ENCODE measurements at regions not wholly inside any gene's neighbourhood (a gene's known extent, or its start where the extent isn't known, plus 50 kb on each side); places are given as distances from the start of the nearest gene placed in this dataset.

- Histone ChIP-seq H3K27me3 (ENCODE audit: insufficient read depth, low read length) (no peaks in the 10 kb centered on the region), H2BK5ac (ENCODE audit: insufficient read length, low read length) (no peak overlapping the region), H3K9ac (ENCODE audit: extremely low read depth, insufficient read length, low read length) (no peak overlapping the region), H2BK20ac (ENCODE audit: low read depth, low read length, poor library complexity, severe bottlenecking) (no peak overlapping the region), H2BK15ac (ENCODE audit: low read depth, low read length) (no peak overlapping the region), H3K79me2 (ENCODE audit: insufficient read depth, low read length) (no peaks in the 10 kb centered on the region), H4K5ac (ENCODE audit: insufficient read length, low read depth, low read length) (no peak overlapping the region), H3K27ac (ENCODE audit: insufficient read length, low read depth, low read length) (no peak overlapping the region), H3K4me1 (ENCODE audit: insufficient read depth, low read length) (no peaks in the 10 kb centered on the region), H2AK5ac (ENCODE audit: insufficient read length, low read length) (no peak overlapping the region), H3K23me2 (ENCODE audit: insufficient read length, low read depth, low read length, poor library complexity, severe bottlenecking) (no peaks in the 10 kb centered on the region), H2AFZ (ENCODE audit: low read length) (no peak overlapping the region), H3K56ac (ENCODE audit: insufficient read length, low read depth, low read length) (no peak overlapping the region), H3K9me3 (ENCODE audit: control insufficient read depth, low read depth, low read length) (no peaks in the 10 kb centered on the region), H3K18ac (ENCODE audit: insufficient read length, low read depth, low read length) (no peak overlapping the region), H4K8ac (replicated peaks; ENCODE audit: insufficient read length, low read depth, low read length) (no peak overlapping the region), H3K79me1 (ENCODE audit: insufficient read depth, low read depth, low read length, poor library complexity, severe bottlenecking) (no peaks in the 10 kb centered on the region), H2BK120ac (ENCODE audit: low read depth, low read length, poor library complexity, severe bottlenecking) (no peak overlapping the region), H3K4me2 (ENCODE audit: insufficient read depth, insufficient read length, low read length) (no peak overlapping the region), H2BK12ac (ENCODE audit: insufficient read length, low read depth, low read length) (no peak overlapping the region), H4K91ac (ENCODE audit: insufficient read length, low read depth, low read length) (no peak overlapping the region), H3T11ph (ENCODE audit: low read length) (no peak overlapping the region), H4K20me1 (ENCODE audit: control insufficient read depth, insufficient read depth, insufficient read length) (no peaks in the 10 kb centered on the region), H3K23ac (ENCODE audit: insufficient read length, low read depth, low read length) (no peak overlapping the region), H3K4ac (ENCODE audit: low read depth, low read length) (no peak overlapping the region), H3K14ac (ENCODE audit: insufficient read depth, low read length) (no peak overlapping the region)
- no peaks in the 10 kb centered on the region for H3K9me3 Mint-ChIP-seq
- no CpG with 5 or more reads among the region's 5 CpGs for WGBS (ENCODE audit: extremely low coverage, insufficient read length, low lambda C conversion rate)
- DNase-seq, result no peak
- no peak overlapping the region for H3K4me3 Mint-ChIP-seq
- no peaks in the 10 kb centered on the region for H3K4me1 Mint-ChIP-seq
- H3K27ac Mint-ChIP-seq, result no peak overlapping the region
- no peaks in the 10 kb centered on the region for H3K36me3 Mint-ChIP-seq (ENCODE audit: insufficient read depth in 1 of 3, low read depth in 3 of 3)
- no peaks in the 10 kb centered on the region; the same call in 1 of the 2 replicates for H3K27me3 Mint-ChIP-seq (ENCODE audit: low read depth)
- TF ChIP-seq, protein P1, sequence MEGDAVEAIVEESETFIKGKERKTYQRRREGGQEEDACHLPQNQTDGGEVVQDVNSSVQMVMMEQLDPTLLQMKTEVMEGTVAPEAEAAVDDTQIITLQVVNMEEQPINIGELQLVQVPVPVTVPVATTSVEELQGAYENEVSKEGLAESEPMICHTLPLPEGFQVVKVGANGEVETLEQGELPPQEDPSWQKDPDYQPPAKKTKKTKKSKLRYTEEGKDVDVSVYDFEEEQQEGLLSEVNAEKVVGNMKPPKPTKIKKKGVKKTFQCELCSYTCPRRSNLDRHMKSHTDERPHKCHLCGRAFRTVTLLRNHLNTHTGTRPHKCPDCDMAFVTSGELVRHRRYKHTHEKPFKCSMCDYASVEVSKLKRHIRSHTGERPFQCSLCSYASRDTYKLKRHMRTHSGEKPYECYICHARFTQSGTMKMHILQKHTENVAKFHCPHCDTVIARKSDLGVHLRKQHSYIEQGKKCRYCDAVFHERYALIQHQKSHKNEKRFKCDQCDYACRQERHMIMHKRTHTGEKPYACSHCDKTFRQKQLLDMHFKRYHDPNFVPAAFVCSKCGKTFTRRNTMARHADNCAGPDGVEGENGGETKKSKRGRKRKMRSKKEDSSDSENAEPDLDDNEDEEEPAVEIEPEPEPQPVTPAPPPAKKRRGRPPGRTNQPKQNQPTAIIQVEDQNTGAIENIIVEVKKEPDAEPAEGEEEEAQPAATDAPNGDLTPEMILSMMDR (conservative IDR thresholded peaks at IDR 0.05), result no peak
Measured at GRCh38 chr3:157938154-157938779, 168.0 kb downstream of the SHOX2 start.

Data from H9 (cell line).